ENCODE measurements at regions not wholly inside any gene's neighbourhood (a gene's known extent, or its start where the extent isn't known, plus 50 kb on each side); places are given as distances from the start of the nearest gene placed in this dataset.

- ChIA-PET CTCF (ENCODE audit: partially characterized antibody) (interaction anchor here (0.6 to 1.9 kb wide), 7 partner anchors 10 to 680 kb away, joined by 3 to 7 read pairs (median 3); no protein-coding TSS in a partner anchor), POLR2A (ENCODE audit: partially characterized antibody) (interaction anchor here (0.6 to 1.2 kb wide), 5 partner anchors 8 to 1116 kb away, joined by 3 to 4 read pairs (median 3); no protein-coding TSS in a partner anchor)
- WGBS, 2 experiments (ENCODE audit: extremely low coverage in 1 of 2, insufficient coverage in 1 of 2, insufficient read length in 1 of 2, insufficient replicate concordance in 2 of 2, low coverage in 1 of 2, low lambda C conversion rate in 2 of 2, missing lambda C conversion rate in 1 of 2) = 2% methylated on average over 73 of the region's 78 CpGs; no CpG with 5 or more reads in 1 of the 2 experiments
- Histone ChIP-seq H4K8ac (ENCODE audit: extremely low read depth, insufficient read depth, low read length) (peak overlapping the region; percentile 89), H2AK5ac (ENCODE audit: low read depth, low read length) (no peak overlapping the region; the same call in 1 of the 2 replicates), H3K56ac (replicated peaks; ENCODE audit: insufficient read length, low read depth, low read length) (peak overlapping the region; percentile 94), H3K4ac (replicated peaks; ENCODE audit: insufficient read length, low read depth, low read length) (peak overlapping the region; percentile 83), H3K9me3 (ENCODE audit: insufficient read depth in 2 of 2, low read depth in 1 of 2, low read length in 1 of 2) (no peaks in the 10 kb centered on the region), H4K20me1 (replicated peaks in 1 of 2; ENCODE audit: control insufficient read depth in 1 of 2, insufficient read depth in 2 of 2, low read length in 2 of 2) (no peaks in the 10 kb centered on the region), H3K23me2 (ENCODE audit: low read depth, low read length) (peaks cover 7% of the 10 kb centered on the region), H2BK12ac (ENCODE audit: low read depth, low read length) (peak overlapping the region; percentile 84), H3K36me3 (ENCODE audit: control insufficient read depth in 2 of 4, insufficient read depth in 4 of 4, low read length in 3 of 4) (no peaks in the 10 kb centered on the region), H2AFZ (ENCODE audit: low read length) (peak overlapping the region; percentile 87; the same call in 1 of the 2 replicates), H3K23ac (ENCODE audit: insufficient read length) (no peak overlapping the region), H3K79me2 (ENCODE audit: control insufficient read depth in 1 of 2, insufficient read depth in 2 of 2, low read length in 2 of 2) (no peaks in the 10 kb centered on the region; a peak in 1 of 4 replicates), H3K27me3 (replicated peaks in 1 of 4; ENCODE audit: control insufficient read depth in 3 of 4, extremely low read depth in 1 of 4, insufficient read depth in 3 of 4, low read length in 3 of 4) (no peaks in the 10 kb centered on the region), H3K79me1 (ENCODE audit: low read depth, low read length) (no peaks in the 10 kb centered on the region), H2BK15ac (ENCODE audit: low read length) (no peak overlapping the region), H3K4me1 (replicated peaks in 1 of 4; ENCODE audit: control insufficient read depth in 3 of 4, insufficient read depth in 4 of 4, low read length in 3 of 4) (peaks cover 0 to 43% (median 25%) of the 10 kb centered on the region in 4 experiments; a peak in 5 of 7 replicates), H3K4me3 (ENCODE audit: extremely low read depth in 1 of 4, insufficient read depth in 2 of 4, low read depth in 3 of 4, low read length in 4 of 4) (peak overlapping the region; percentile 81 to 90 (median 85)), H3K9ac (replicated peaks in 1 of 4; ENCODE audit: extremely low read depth in 1 of 4, low read depth in 3 of 4, low read length in 3 of 4) (peak overlapping the region in 3 of 4 experiments; percentile 43 to 62 (median 53); a peak in 6 of 7 replicates), H3K4me2 (ENCODE audit: insufficient read depth in 1 of 2, low read depth in 2 of 2, low read length in 2 of 2) (peak overlapping the region; percentile 86 to 99), H3K27ac (ENCODE audit: low read depth, low read length) (peak overlapping the region; percentile 69; the same call in 1 of the 2 replicates), H4K91ac (replicated peaks; ENCODE audit: insufficient read length, low read length) (peak overlapping the region; percentile 78), H2BK20ac (ENCODE audit: low read length) (0 out of 2 replicates have a peak overlapping the region, but pooled peaks have one; percentile 69), H3K14ac (ENCODE audit: insufficient read length) (no peak overlapping the region), H2BK5ac (ENCODE audit: low read depth, low read length) (peak overlapping the region; percentile 55), H3K18ac (ENCODE audit: extremely low read depth, low read length) (peak overlapping the region; percentile 96), H4K5ac (ENCODE audit: insufficient read length, low read depth, low read length) (peak overlapping the region; percentile 88), H2BK120ac (replicated peaks; ENCODE audit: low read depth, low read length) (peak overlapping the region; percentile 67)
- DNase-seq (ENCODE audit: low read depth in 1 of 2, low spot score in 2 of 2) (peak in 1 of 2 experiments; percentile 67), FAIRE-seq (no peak)
- TF ChIP-seq TBP (IDR thresholded peaks at IDR 0.05; ENCODE audit: low read depth, low read length) (peak; percentile 33; the same call in 1 of the 2 replicates), KDM4A (IDR thresholded peaks at IDR 0.05; ENCODE audit: low read depth, low read length, severe bottlenecking) (peak; percentile 72), ASH2L (IDR thresholded peaks at IDR 0.05; ENCODE audit: low read length) (peak; percentile 74), SP2 (IDR thresholded peaks at IDR 0.05; ENCODE audit: low read length) (no peak), HDAC2 (IDR thresholded peaks at IDR 0.05; ENCODE audit: borderline replicate concordance in 1 of 2, low read depth in 2 of 2, low read length in 2 of 2) (no peak; a peak in 1 of 4 replicates), PHF8 (conservative IDR thresholded peaks at IDR 0.05; ENCODE audit: low read depth, low read length) (peak; percentile 22; the same call in 1 of the 2 replicates), E2F6 (IDR thresholded peaks at IDR 0.05) (peak; percentile 79), MAX (IDR thresholded peaks at IDR 0.05) (peak; percentile 84), EP300 (IDR thresholded peaks at IDR 0.05; ENCODE audit: borderline replicate concordance in 1 of 2, low read depth in 2 of 2, low read length in 2 of 2) (no peak)
Observed at GRCh38 chr10:107914450-107915214, 750.1 kb upstream of the SORCS1 start.
